RWPE1 (cell line): ENCODE measurements at regions not wholly inside any gene's neighbourhood (a gene's known extent, or its start where the extent isn't known, plus 50 kb on each side); places are given as distances from the start of the nearest gene placed in this dataset.

ENCODE experiments used
- CTCF ChIA-PET: fragments of 350-600 bp; sonication (Branson Sonifier 250); formaldehyde crosslinking; extraction: SDS; loops from one replicate; lab custom pipeline; 2021; lab: Yijun Ruan, JAX
- POLR2A ChIA-PET: fragments of 400-600 bp; formaldehyde crosslinking; extraction: SDS; loops from one replicate; lab custom pipeline; 2020; ENCODE audit warnings: antibody characterized with exemption; ENCODE audit not compliant: low non-redundant PET; lab: Yijun Ruan, JAX
- DNase-seq: peaks from one replicate; pipeline ENCODE4 v3.0.0; 2012; ENCODE audit warnings: low spot score
- H3K27ac ChIP-seq: fragments of 450-650 bp; 2 replicates; pipeline ENCODE4 v1.5.1; 2017
- TF ChIP-seq, protein P1 (sequence below): fragments of 450-650 bp; conservative IDR thresholded peaks from 2 replicates; pipeline ENCODE4 v1.5.1; 2017; ENCODE audit warnings: low read depth, mild to moderate bottlenecking

DNA sequence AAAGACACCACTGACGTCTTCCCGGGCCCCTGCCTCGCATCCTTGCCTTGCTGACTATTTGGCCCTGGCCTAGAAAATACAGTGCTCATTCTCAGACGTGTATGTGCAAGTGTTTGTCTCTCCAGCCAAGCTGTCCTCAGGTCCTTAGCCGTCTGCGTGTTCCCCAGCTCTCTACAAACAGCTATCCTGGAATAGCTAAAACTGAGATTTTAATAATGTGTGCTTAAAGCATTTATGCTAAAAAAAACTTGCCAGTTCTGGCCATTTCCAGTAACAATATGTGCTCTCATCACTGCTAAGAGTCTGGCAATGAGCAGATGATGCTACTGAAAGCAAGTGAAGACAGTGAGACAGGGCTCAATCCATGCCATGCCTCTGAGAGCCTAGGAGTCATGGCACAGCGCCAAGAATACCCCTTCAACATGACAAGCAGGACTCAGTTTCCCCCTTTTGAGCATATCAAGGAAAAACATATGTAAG, 55.7 kb downstream of the IRF2BP2 start:
- CTCF ChIA-PET, result interaction anchor here (0.6 to 1.4 kb wide), 2 partner anchors 67 to 169 kb away, joined by 3 to 4 read pairs; no protein-coding TSS in a partner anchor
- POLR2A ChIA-PET, result no interaction called here
- DNase-seq, result no peak

DNA sequence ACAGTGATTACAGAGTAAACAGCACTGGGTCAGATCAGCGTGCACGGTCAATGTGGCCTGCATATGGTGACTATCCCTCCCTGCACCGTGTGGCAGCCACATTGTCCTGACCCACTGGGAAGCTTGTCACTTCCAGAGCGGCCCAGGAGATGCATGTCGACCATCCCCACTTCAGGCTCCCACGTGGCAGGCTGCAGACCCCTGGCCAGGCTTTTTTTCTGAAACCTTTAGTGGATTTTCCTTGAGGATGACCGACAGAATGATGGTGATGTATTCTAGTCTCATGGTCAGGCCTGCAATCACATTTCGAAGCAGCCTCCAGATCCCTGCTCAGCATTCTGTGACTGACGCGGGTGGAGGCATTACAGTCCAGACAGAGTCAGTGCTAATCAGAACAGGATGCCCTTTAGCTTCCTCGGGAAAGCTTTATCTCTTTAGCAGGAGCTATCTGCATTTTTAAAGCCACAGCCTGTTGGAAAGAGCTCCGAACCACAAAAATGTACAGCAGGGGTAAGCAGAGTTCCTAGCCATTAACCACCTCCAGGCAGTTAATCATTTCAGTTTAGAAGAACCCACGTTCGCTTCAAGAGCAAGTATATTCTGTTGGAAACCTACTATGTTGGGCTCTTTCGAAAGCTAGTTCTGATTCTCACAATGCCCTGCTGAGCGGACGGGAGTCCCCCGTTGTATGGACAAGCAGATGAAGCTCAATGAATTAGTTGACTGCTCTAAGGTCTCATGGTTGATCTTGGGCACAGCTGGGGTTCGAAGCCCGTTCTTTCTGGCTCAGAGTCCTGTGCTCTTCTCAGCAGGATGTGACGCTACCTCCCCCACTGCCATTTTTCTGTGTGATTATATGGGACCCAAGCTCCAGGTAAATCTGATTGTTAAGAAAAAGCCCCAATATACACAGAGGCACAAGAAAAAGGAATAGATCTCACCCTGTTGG, 56.5 kb downstream of the IRF2BP2 start:
- TF ChIP-seq, protein P1, sequence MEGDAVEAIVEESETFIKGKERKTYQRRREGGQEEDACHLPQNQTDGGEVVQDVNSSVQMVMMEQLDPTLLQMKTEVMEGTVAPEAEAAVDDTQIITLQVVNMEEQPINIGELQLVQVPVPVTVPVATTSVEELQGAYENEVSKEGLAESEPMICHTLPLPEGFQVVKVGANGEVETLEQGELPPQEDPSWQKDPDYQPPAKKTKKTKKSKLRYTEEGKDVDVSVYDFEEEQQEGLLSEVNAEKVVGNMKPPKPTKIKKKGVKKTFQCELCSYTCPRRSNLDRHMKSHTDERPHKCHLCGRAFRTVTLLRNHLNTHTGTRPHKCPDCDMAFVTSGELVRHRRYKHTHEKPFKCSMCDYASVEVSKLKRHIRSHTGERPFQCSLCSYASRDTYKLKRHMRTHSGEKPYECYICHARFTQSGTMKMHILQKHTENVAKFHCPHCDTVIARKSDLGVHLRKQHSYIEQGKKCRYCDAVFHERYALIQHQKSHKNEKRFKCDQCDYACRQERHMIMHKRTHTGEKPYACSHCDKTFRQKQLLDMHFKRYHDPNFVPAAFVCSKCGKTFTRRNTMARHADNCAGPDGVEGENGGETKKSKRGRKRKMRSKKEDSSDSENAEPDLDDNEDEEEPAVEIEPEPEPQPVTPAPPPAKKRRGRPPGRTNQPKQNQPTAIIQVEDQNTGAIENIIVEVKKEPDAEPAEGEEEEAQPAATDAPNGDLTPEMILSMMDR, result no peak
- CTCF ChIA-PET, result interaction anchor here (0.6 to 1.4 kb wide), 3 partner anchors 67 to 218 kb away, joined by 3 to 4 read pairs (median 3); no protein-coding TSS in a partner anchor
- POLR2A ChIA-PET, result no interaction called here
- no peak for DNase-seq
- H3K27ac ChIP-seq, result no peak overlapping the region

More for the DNA sequence above, 55.7 kb downstream of the IRF2BP2 start:
- no peak overlapping the region for H3K27ac ChIP-seq
- TF ChIP-seq, protein P1, result no peak

DNA sequence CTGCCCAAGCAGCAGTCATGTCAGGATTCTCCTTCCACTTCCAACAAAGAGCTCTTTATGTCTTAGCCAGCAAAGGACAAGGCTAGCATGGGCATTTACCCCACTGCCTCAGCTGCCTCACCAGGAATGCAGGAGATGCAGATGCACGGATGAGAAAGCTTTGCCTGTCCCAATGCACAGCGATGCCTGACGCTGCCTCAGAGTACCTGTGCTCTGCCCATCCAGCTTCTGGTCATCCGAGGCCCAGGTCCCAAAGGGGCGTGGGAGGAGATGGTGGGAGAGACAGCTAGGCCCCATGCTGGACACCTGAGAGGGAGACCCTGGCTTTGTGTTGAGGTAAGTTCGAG, 59.0 kb downstream of the IRF2BP2 start:
- no peak for DNase-seq
- POLR2A ChIA-PET, result no interaction called here
- H3K27ac ChIP-seq, result no peak overlapping the region
- TF ChIP-seq, protein P1, result no peak
- CTCF ChIA-PET, result no interaction called here

DNA sequence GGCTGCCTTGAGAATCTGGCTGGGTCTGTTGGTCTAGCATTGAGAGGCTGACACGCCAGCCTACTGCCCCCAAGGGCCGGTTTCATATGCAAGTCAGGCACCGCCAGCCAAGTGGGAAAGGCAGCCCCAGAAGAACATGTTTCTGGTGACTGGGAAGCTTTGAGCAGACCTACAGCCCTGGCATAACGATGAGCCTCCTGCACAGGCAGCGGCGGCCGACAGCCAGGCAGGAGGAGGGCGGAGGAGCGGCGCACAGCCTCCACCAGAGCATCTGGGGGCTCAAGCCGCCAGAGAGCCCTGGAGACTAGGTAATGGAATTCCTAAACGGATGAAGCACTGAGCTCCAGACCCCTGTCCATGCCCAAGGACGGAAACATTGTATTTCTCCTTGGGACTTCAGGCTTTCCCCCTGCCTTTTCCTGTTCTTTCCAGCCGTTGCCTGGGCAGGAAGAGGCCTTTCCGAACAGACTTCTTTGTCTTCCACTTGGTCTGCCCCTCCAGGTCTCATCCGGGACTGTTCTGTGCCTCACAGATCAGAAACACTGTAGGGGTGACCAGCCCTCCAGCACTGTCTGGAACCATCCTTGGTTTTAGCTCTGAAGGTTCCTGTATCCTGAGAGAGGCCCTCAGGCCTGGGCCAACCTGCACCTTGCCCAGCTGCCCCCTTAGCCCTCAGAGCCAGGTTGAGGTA, 59.5 kb downstream of the IRF2BP2 start:
- CTCF ChIA-PET, result no interaction called here
- no peak overlapping the region for H3K27ac ChIP-seq
- POLR2A ChIA-PET, result no interaction called here
- DNase-seq, result no peak
- TF ChIP-seq, protein P1, result no peak

DNA sequence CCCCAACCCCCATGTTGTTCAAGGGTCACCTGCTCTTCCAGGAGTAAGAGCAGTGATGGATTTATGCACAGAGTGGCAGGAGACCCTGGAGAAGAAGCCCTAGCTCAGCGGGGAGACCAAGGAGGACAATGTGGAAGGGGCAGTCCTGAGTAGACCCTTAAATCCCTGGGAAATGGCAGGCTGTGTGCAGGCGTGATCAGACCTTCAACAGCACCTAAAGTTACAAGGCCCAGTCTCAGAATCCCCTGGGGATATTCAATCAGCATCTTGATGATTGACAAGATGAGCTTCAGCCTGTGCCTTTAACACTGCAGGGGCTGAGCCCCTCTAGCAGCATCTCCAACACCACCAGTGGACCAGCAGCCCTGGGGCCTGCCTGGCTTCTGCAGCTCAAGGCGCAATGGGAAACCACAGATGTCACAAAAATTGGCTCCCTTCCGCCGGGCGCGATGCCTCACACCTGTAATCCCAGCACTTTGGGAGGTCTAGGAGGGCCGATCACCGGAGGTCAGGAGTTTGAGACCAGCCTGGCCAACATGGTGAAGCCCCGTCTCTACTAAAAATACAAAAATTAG, 60.4 kb downstream of the IRF2BP2 start:
- no peak for DNase-seq
- no peak overlapping the region for H3K27ac ChIP-seq
- ChIA-PET CTCF (no interaction called here), POLR2A (no interaction called here)
- TF ChIP-seq, protein P1, result no peak
